Stimulated activated memory B cell treated with anti-CD40 and anti-IgM and Interleukin-4, amounts not matched to agents 10 μg/mL and 1 μg/mL and 100 μg/mL, for 72 hours (primary cell): ENCODE measurements at regions not wholly inside any gene's neighbourhood (a gene's known extent, or its start where the extent isn't known, plus 50 kb on each side); places are given as distances from the start of the nearest gene placed in this dataset.

Experiments used
- ATAC-seq: fragments of 150-1000 bp; cut with Tn5 transposase; 2 replicates; pipeline ENCODE4 v1.10.0; 2021
- H3K27ac Mint-ChIP-seq: one replicate; pipeline ENCODE4 v1.8.0; 2022; ENCODE audit warnings: mild to moderate bottlenecking, mixed read lengths
- H3K27me3 Mint-ChIP-seq: one replicate; pipeline ENCODE4 v1.8.0; 2022; ENCODE audit warnings: mixed read lengths
- H3K36me3 Mint-ChIP-seq: one replicate; pipeline ENCODE4 v1.8.0; 2022; ENCODE audit warnings: mixed read lengths
- H3K4me1 Mint-ChIP-seq: one replicate; pipeline ENCODE4 v1.8.0; 2022; ENCODE audit warnings: mixed read lengths
- H3K4me3 Mint-ChIP-seq: one replicate; pipeline ENCODE4 v1.8.0; 2022; ENCODE audit warnings: mild to moderate bottlenecking, moderate library complexity, mixed read lengths
- H3K9me3 Mint-ChIP-seq: one replicate; pipeline ENCODE4 v1.8.0; 2022; ENCODE audit warnings: mixed read lengths

DNA sequence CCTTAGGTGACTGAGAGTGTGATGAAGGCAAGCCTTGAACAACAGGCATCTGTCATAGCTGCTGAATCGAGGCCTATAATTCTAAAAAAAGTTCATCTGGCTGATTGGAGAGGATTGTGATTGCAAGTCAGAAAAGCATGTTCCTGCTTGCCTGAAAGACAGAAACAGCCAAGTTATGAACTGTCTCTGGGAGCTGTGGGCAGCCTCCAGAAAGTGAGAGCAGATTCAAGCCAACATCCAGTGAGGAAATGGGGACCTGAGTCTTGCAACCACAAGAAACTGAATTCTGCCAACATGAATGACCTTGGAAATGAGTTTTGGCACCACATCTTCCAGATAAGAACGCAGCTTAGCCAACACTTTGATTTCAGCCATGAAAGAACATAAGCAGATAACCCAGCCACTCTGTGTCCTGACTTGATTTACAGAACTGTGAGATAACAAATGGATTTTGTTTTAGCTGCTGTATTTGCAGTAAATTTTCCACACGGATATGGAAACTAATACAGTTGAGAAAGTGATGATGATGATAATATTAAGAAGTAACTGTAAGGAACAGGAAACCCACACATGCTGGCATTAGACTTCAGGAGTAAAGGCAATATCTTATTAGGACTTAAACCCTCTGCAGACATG, 240.3 kb upstream of the NDST3 start:
- H3K36me3 Mint-ChIP-seq, result no peaks in the 10 kb centered on the region
- H3K27me3 Mint-ChIP-seq, result no peaks in the 10 kb centered on the region
- ATAC-seq, result no peak
- H3K27ac Mint-ChIP-seq, result no peak overlapping the region
- H3K4me3 Mint-ChIP-seq, result no peak overlapping the region
- H3K4me1 Mint-ChIP-seq, result no peaks in the 10 kb centered on the region
- H3K9me3 Mint-ChIP-seq, result peaks cover 4% of the 10 kb centered on the region

DNA sequence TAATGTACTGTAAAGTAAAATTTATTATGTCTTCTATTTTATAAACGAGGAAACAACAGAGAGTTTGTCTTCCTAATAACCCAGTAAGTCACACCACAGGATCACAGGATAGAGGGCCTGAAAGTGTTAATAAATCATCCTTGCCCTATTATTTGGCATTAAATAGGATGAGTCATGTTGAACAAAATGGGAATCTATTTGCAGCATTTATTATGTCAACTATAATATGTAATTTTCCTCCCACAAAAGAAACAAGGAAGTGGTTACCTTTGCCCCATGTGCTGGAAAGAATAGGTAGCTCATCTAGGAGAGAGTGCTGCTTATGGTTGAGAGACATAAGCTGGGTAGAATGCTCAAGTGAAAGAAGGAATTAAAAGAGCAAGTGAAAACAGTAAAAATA, 237.6 kb upstream of the NDST3 start:
- no peaks in the 10 kb centered on the region for H3K36me3 Mint-ChIP-seq
- H3K4me3 Mint-ChIP-seq, result no peak overlapping the region
- H3K9me3 Mint-ChIP-seq, result no peaks in the 10 kb centered on the region
- H3K27ac Mint-ChIP-seq, result no peak overlapping the region
- H3K4me1 Mint-ChIP-seq, result no peaks in the 10 kb centered on the region
- no peak for ATAC-seq
- H3K27me3 Mint-ChIP-seq, result no peaks in the 10 kb centered on the region

DNA sequence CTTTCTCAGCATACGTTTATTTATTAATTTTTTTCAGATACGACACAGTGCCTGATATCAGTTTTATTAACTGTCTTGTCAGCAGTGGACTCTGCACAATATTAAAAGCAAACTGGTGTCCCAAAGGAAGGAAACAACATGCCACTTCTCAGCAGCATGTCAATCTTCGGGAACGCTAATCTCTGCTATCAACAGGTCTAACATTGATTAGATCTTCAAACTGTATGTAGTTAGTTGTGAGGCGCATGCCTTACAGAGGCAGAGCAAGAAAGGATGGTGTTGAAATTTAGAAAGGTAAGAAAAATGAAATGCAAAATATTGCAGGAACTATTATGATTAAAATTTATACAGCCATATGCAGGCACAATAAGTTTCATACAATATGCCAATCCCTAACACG, 233.7 kb upstream of the NDST3 start:
- Mint-ChIP-seq H3K27me3 (no peaks in the 10 kb centered on the region), H3K9me3 (peaks cover 2% of the 10 kb centered on the region), H3K36me3 (no peaks in the 10 kb centered on the region), H3K4me1 (no peaks in the 10 kb centered on the region), H3K27ac (no peak overlapping the region), H3K4me3 (no peak overlapping the region)
- no peak for ATAC-seq

DNA sequence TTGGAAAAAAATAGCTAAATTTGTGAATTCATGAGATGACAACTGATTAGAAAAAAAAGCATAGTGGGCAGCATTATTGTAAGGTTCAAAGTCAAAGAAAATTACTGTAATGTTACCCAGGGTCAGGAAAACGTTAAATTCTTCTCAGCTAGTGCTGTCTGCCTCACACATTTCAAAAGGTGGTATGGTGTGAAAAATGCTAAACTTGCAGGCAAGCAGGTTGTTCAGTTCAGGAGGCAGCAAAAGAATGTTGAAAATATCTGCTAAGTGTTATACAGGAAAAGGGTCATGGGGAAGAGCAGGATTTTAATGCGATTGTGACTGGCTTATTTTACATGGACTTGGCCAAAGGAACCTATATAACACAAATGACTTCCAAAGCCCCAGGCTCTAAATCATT, 232.5 kb upstream of the NDST3 start:
- no peak overlapping the region for H3K4me3 Mint-ChIP-seq
- no peak for ATAC-seq
- H3K36me3 Mint-ChIP-seq, result no peaks in the 10 kb centered on the region
- H3K27me3 Mint-ChIP-seq, result no peaks in the 10 kb centered on the region
- H3K9me3 Mint-ChIP-seq, result peaks cover 2% of the 10 kb centered on the region
- H3K4me1 Mint-ChIP-seq, result no peaks in the 10 kb centered on the region
- no peak overlapping the region for H3K27ac Mint-ChIP-seq

DNA sequence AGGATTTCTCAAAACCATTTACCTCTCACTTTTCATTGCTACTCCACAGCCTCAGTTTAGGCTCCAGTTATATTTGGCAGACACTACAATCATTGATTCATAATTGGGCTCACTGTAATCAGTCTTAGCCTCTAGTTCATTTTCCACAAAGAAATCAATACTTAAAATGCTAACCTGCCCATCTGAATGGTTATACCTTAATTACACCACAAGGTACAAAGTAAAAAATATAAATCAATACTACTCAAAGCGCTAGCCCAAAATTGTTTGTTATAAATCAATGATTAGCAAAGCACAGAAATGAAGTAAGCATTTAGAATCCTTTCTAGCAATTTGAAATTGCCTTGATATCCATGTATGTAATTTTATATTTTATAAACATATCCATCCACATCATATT, 222.6 kb upstream of the NDST3 start:
- no peaks in the 10 kb centered on the region for H3K36me3 Mint-ChIP-seq
- no peak overlapping the region for H3K27ac Mint-ChIP-seq
- H3K4me3 Mint-ChIP-seq, result no peak overlapping the region
- no peaks in the 10 kb centered on the region for H3K4me1 Mint-ChIP-seq
- no peaks in the 10 kb centered on the region for H3K27me3 Mint-ChIP-seq
- ATAC-seq, result no peak
- no peaks in the 10 kb centered on the region for H3K9me3 Mint-ChIP-seq

DNA sequence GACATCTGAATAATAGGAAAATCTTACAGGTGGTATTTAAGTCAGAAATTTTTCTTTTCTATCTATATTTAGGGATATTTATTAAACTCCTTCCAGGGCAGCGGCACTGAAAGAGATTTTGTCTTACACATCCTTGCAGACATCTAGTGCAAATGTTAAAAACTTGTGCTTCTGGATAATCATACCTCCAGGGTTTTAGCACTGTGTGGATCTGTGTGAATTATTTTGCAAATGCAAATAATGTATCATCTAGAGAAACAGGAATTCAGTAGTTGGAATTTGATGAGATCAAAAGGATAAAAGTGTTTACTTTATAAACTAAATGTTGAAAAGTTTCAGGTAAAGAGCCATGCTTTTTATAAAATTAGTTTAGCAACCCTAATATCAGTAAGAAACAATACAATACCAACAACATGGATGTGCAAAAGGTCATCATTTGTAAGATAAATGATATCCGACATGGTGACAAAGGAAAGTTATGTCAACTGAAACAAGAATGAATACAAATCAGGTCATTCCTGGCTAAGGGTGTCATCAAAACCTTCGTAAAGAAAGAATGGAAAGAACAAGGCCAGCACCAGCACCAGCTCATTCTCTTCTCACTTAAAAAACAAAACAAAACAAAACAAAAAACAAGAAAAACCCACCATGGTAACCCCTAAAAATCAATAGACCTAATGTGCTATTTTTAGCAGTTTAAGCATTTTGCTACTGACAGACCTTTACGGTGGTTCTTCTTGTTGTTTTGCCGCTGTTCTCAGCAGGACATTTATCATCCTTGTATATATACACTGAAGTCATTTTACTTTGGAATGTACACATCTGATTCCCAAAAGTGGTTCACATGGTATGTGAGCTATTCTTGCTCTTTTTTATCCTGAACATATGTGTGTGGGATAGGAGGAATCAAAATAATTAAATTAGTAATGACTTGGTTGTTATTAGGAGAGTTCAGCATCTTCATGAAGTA, 219.7 kb upstream of the NDST3 start:
- no peaks in the 10 kb centered on the region for H3K4me1 Mint-ChIP-seq
- H3K9me3 Mint-ChIP-seq, result no peaks in the 10 kb centered on the region
- H3K27me3 Mint-ChIP-seq, result no peaks in the 10 kb centered on the region
- no peak overlapping the region for H3K4me3 Mint-ChIP-seq
- no peak for ATAC-seq
- H3K27ac Mint-ChIP-seq, result no peak overlapping the region
- H3K36me3 Mint-ChIP-seq, result no peaks in the 10 kb centered on the region

DNA sequence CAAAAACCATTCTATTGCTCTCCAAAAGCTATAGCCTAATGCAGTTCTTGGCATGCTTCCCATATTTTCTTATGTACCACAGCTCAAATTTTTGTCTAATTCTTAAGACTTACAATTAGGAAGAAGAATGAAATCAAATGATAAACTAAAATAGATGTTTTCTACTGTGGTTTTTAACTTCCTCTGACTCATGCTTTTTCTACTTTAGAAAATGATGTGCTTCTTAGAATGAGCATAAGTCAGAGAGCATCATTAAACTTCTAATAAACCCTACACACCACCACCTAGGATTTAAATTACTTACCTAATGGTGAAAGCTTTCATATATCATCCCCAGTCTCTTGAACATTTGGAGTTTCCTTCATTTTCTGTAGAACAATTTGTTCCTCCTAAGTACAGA, 217.0 kb upstream of the NDST3 start:
- no peaks in the 10 kb centered on the region for H3K4me1 Mint-ChIP-seq
- H3K9me3 Mint-ChIP-seq, result no peaks in the 10 kb centered on the region
- H3K27ac Mint-ChIP-seq, result no peak overlapping the region
- H3K4me3 Mint-ChIP-seq, result no peak overlapping the region
- H3K27me3 Mint-ChIP-seq, result no peaks in the 10 kb centered on the region
- no peaks in the 10 kb centered on the region for H3K36me3 Mint-ChIP-seq
- no peak for ATAC-seq

DNA sequence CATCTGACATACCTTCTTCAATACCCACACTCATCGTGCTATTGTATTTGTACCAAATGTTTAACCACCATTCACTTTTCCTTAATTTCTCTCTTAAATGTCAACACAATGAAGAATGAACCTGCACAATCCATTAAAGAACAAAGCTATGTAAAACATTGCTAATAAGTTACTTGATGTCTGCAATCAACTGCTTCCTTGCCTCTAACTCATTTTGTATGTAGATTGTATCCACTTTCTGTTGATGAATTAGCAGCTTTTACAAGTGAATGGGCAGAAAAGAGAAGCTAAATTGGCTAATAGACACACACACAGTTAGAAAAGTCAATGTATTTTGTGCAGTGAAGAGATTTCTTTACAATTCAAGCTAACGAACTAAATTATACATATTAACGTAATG, 212.5 kb upstream of the NDST3 start:
- Mint-ChIP-seq H3K9me3 (peaks cover 3% of the 10 kb centered on the region), H3K27me3 (no peaks in the 10 kb centered on the region), H3K4me3 (no peak overlapping the region), H3K27ac (no peak overlapping the region), H3K36me3 (no peaks in the 10 kb centered on the region), H3K4me1 (no peaks in the 10 kb centered on the region)
- no peak for ATAC-seq

DNA sequence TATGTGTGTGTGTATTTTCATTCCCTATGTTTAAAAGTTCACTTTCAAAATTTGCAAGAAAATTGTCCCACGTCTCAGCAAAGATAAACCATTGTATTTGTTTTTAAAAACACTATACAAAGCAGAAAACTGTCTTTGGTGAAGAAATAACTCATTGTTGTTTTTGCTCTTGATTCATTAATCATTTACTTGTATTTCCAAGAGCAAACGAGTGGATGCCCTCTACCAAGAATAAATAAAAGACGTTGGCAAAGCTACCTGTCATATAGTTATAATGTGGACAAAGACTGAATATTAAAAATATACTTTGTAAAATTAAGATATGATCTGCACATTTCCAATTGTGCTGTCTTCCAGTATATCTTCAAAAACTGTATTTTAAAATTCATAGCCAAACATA, 210.9 kb upstream of the NDST3 start:
- H3K4me3 Mint-ChIP-seq, result no peak overlapping the region
- no peaks in the 10 kb centered on the region for H3K36me3 Mint-ChIP-seq
- peaks cover 3% of the 10 kb centered on the region for H3K9me3 Mint-ChIP-seq
- no peak overlapping the region for H3K27ac Mint-ChIP-seq
- no peaks in the 10 kb centered on the region for H3K4me1 Mint-ChIP-seq
- no peaks in the 10 kb centered on the region for H3K27me3 Mint-ChIP-seq
- ATAC-seq, result no peak

DNA sequence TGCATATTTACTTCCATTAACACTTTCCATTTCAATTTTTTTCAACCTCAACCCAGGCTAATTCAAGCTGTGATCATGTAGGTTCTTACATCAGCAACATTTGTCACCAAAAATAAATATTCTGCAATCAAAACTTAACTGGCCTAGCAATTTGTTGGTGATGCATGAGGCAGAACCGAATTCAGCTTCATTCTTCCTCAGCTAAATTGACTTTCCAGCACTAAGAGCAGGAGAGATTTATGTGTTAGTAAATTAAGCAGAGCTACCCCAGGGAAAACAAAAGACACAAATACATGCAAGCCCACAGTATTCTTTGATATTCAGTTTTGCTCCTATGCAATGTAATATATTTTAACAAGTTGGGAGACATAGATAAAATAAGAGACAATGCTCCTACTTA, 208.7 kb upstream of the NDST3 start:
- ATAC-seq, result no peak
- Mint-ChIP-seq H3K27me3 (no peaks in the 10 kb centered on the region), H3K9me3 (peaks cover 3% of the 10 kb centered on the region), H3K27ac (no peak overlapping the region), H3K36me3 (no peaks in the 10 kb centered on the region), H3K4me1 (no peaks in the 10 kb centered on the region), H3K4me3 (no peak overlapping the region)

DNA sequence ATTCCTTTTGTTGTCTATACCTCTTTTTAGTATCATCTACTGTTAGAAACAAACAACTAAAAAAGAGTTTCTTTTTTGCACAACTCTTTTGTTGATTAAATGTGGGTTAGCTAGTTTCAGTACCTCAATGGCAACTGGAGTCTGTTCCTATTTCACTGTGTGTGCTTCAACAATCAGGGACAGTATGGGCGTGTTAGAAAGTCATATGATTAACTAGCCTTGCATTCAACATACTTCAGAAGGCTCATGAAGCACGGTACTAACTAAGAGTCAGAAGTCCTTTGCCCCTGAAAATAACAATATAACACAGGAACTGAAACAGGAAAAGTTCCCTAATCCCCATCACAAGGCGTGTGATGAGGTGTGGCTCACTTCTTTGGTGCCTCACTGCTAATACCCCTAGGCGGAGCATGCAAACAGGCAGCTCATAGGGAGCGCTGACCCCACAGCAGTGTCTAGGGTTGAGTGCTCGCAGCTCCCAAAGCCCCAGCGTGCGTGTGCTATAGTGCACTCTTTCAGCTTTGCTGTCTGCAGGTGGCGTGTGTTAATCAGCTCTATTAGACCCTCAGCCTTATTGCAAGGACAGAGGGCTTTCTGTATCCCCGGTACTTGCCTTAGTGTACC, 203.1 kb upstream of the NDST3 start:
- peaks cover 4% of the 10 kb centered on the region for H3K9me3 Mint-ChIP-seq
- H3K27me3 Mint-ChIP-seq, result no peaks in the 10 kb centered on the region
- no peak overlapping the region for H3K4me3 Mint-ChIP-seq
- H3K4me1 Mint-ChIP-seq, result no peaks in the 10 kb centered on the region
- H3K36me3 Mint-ChIP-seq, result no peaks in the 10 kb centered on the region
- no peak overlapping the region for H3K27ac Mint-ChIP-seq
- ATAC-seq, result no peak

DNA sequence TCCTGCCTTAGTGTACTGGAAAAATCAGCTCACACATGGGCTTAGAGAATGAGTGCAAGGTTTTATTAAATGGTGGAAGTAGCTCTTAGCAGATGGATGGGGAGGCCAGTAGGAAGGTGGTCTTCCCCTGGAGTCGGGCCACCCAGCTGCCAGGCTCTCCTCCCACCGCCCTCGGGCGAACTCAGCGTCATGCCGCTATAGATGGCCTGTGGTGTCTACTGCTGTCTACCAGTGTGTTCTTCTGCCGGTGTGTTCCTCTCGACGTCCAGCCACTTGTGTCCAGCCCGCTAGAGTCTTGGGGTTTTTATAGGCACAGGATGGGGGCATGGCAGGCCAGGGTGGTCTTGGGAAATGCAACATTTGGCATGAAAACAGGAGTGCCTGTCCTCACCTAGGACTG, 198.7 kb upstream of the NDST3 start:
- ATAC-seq, result peak; percentile 16
- Mint-ChIP-seq H3K27ac (no peak overlapping the region), H3K27me3 (no peaks in the 10 kb centered on the region), H3K4me3 (no peak overlapping the region), H3K4me1 (no peaks in the 10 kb centered on the region), H3K36me3 (no peaks in the 10 kb centered on the region), H3K9me3 (peaks cover 4% of the 10 kb centered on the region)

DNA sequence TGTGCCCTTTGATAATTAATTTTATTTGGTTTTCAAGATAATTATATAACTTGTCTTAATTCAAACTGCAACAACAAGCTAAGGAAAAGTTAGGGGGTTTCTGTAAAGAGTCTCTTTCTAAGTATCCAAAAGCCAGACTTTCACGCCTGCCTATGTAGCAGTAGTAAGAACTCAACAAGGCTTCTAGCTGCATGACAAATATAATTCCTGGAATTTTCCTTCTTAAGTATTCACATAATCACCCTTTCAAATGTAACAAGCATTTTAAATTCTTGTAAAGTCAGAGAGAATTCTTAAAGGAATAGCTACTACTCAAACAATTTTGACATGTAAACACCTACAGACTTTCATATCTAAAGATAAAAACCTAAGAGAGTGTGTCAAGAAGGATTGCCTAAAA, 189.7 kb upstream of the NDST3 start:
- Mint-ChIP-seq H3K9me3 (peaks cover 2% of the 10 kb centered on the region), H3K4me3 (no peak overlapping the region), H3K4me1 (no peaks in the 10 kb centered on the region), H3K27me3 (no peaks in the 10 kb centered on the region), H3K27ac (no peak overlapping the region), H3K36me3 (no peaks in the 10 kb centered on the region)
- no peak for ATAC-seq

DNA sequence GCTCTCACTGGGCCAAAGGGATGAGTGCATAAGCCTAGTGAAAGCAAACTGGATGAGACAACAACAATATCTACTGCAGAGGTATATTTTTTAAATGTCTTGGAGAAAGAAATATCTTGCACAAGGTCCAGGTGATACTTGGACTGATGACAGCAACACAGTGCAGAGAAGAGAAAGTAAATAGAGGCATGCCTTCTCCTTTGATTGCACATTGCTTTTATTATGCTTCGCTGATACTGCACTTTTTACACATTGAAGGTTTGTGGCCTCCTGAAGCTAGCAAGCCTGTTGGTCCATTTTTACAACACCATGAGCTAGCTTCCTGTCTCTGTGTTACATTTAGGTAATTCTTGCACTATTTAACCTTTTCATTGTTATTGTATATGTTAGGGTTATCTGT, 189.0 kb upstream of the NDST3 start:
- no peak overlapping the region for H3K27ac Mint-ChIP-seq
- no peaks in the 10 kb centered on the region for H3K27me3 Mint-ChIP-seq
- H3K4me1 Mint-ChIP-seq, result no peaks in the 10 kb centered on the region
- ATAC-seq, result no peak
- peaks cover 9% of the 10 kb centered on the region for H3K9me3 Mint-ChIP-seq
- no peak overlapping the region for H3K4me3 Mint-ChIP-seq
- no peaks in the 10 kb centered on the region for H3K36me3 Mint-ChIP-seq

DNA sequence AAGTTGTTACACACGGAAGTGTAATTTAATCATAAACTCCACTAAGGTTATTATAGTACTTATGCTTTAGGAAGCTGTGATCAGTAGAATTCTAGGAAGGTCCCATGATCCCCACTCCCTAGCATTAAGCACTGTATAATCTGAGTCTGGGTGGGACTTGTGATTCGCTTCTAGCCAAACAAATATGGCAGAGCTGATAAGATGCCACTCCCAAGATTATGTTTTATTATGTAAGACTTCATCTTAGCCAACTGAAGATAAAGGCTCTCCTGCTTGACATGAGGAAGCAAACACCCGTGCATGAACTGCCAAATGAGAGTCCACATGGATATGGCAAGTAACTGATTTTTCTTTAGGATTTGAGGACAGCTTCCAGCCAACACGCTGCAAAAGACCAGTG, 186.4 kb upstream of the NDST3 start:
- H3K36me3 Mint-ChIP-seq, result no peaks in the 10 kb centered on the region
- H3K27ac Mint-ChIP-seq, result no peak overlapping the region
- H3K4me3 Mint-ChIP-seq, result no peak overlapping the region
- ATAC-seq, result no peak
- H3K27me3 Mint-ChIP-seq, result no peaks in the 10 kb centered on the region
- H3K9me3 Mint-ChIP-seq, result peaks cover 13% of the 10 kb centered on the region
- H3K4me1 Mint-ChIP-seq, result no peaks in the 10 kb centered on the region

DNA sequence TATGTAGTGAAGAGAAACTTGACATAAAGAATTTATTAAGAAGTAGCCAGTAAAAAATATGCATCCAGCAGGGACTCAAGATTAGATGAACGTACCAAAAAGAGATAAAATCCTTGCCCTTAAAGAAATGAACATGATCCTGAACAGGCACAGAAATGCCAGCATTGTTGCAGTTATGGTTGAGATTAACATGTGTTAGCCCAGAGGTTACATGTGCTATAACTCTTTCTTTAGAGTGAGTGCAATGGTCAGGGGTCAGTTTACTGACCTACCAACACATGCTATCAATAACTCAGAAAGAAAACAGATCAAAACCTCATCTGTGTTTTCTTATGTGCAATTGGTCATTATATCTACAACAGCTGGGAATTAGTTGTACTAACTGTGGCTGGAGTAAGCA, 166.1 kb upstream of the NDST3 start:
- ATAC-seq, result no peak
- no peak overlapping the region for H3K4me3 Mint-ChIP-seq
- H3K27ac Mint-ChIP-seq, result no peak overlapping the region
- H3K4me1 Mint-ChIP-seq, result no peaks in the 10 kb centered on the region
- no peaks in the 10 kb centered on the region for H3K27me3 Mint-ChIP-seq
- H3K36me3 Mint-ChIP-seq, result no peaks in the 10 kb centered on the region
- H3K9me3 Mint-ChIP-seq, result no peaks in the 10 kb centered on the region
